ENCODE measurements at regions not wholly inside any gene's neighbourhood (a gene's known extent, or its start where the extent isn't known, plus 50 kb on each side); places are given as distances from the start of the nearest gene placed in this dataset.

GRCh38 chr2:29987146-29987545 lies 65.8 kb upstream of the ALK start:
- no peak for TF ChIP-seq POLR2A (IDR thresholded peaks at IDR 0.05)
- TF ChIP-seq CTCF (IDR thresholded peaks at IDR 0.05): no peak
